Activated CD8-positive, alpha-beta memory T cell treated with anti-CD3 and anti-CD28 coated beads, Interleukin-2, amount 10 ng/mL, durations not matched to agents 7 days and 5 days (primary cell): ENCODE measurements at regions not wholly inside any gene's neighbourhood (a gene's known extent, or its start where the extent isn't known, plus 50 kb on each side); places are given as distances from the start of the nearest gene placed in this dataset.

ENCODE experiments used
- ATAC-seq: fragments of 150-1000 bp; cut with Tn5 transposase; one replicate; pipeline ENCODE4 v1.10.0; 2021; ENCODE audit warnings: moderate library complexity
- CTCF ChIA-PET: fragments of 350-600 bp; sonication (Branson Sonifier 250); formaldehyde crosslinking; loops from one replicate; lab custom pipeline; 2021; ENCODE audit warnings: antibody characterized with exemption; lab: Charles Lee
- DNase-seq: peaks from one replicate; pipeline ENCODE4 v3.0.0-alpha.2; 2020
- H3K27ac Mint-ChIP-seq: one replicate; pipeline ENCODE4 v1.8.0; 2021; ENCODE audit warnings: mild to moderate bottlenecking, mixed read lengths
- H3K27me3 Mint-ChIP-seq: one replicate; pipeline ENCODE4 v1.8.0; 2021; ENCODE audit warnings: mixed read lengths
- H3K36me3 Mint-ChIP-seq: one replicate; pipeline ENCODE4 v1.8.0; 2021; ENCODE audit warnings: mild to moderate bottlenecking, mixed read lengths
- H3K4me1 Mint-ChIP-seq: one replicate; pipeline ENCODE4 v1.8.0; 2021; ENCODE audit warnings: mixed read lengths
- H3K4me3 Mint-ChIP-seq: one replicate; pipeline ENCODE4 v1.8.0; 2021; ENCODE audit warnings: mild to moderate bottlenecking, moderate library complexity, mixed read lengths
- H3K9me3 Mint-ChIP-seq: one replicate; pipeline ENCODE4 v1.8.0; 2022; ENCODE audit warnings: low read depth, mixed read lengths

DNA sequence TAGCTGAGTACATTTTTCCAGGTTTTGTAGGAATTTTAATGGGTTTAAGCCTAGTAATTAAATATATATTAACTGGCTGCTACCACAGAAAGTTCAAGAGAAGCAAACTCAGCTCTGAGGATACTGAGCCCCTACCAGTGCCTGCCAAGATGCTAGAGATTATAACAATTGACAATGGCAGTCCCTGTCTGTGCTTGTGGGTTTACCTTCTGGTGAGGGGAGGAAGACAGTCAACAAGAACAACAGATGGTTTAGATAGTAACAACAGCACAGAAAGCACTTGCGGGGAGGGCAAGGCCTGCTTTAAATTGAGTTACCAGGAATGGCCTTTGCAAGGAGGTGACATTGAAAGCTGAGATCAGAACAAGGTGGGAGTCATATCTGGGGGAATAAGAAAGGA is 56.6 kb upstream of the ARHGEF3 start:
- ATAC-seq, result no peak
- CTCF ChIA-PET, result interaction anchor here (0.7 kb wide), 2 partner anchors 27 to 1478 kb away, joined by 3 to 5 read pairs; no protein-coding TSS in a partner anchor
- H3K4me3 Mint-ChIP-seq, result no peak overlapping the region

DNA sequence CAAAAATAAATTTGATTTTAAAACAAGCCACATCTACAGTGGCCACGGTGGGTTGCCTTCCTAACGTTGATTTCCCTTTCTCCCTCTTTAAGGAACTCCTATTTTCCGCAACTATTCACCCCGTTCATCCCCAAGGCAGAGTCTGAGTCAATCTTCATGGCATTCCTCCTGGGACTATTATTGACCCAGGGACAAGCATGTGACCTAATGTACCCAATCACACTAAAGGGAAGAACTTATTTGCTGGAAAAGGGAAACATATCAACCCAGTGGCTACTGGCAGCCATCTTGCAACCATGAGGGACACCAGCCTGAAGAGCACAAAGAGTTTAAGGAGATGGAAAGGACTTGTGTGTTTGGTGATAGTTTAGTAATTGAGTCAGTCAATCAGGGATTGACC is 55.4 kb upstream of the ARHGEF3 start:
- Mint-ChIP-seq H3K4me1 (peaks cover 45% of the 10 kb centered on the region), H3K36me3 (peaks cover 10% of the 10 kb centered on the region), H3K4me3 (no peak overlapping the region), H3K9me3 (no peaks in the 10 kb centered on the region), H3K27ac (no peak overlapping the region), H3K27me3 (no peaks in the 10 kb centered on the region)
- DNase-seq, result no peak
- CTCF ChIA-PET, result interaction anchor here (0.8 to 2.3 kb wide), 6 partner anchors 22 to 187 kb away, joined by 3 to 9 read pairs (median 4); no protein-coding TSS in a partner anchor
- no peak for ATAC-seq

More for the DNA sequence above, 56.6 kb upstream of the ARHGEF3 start:
- Mint-ChIP-seq H3K36me3 (peaks cover 8% of the 10 kb centered on the region), H3K9me3 (no peaks in the 10 kb centered on the region), H3K27ac (no peak overlapping the region), H3K4me1 (peaks cover 55% of the 10 kb centered on the region), H3K27me3 (no peaks in the 10 kb centered on the region)
- no peak for DNase-seq

DNA sequence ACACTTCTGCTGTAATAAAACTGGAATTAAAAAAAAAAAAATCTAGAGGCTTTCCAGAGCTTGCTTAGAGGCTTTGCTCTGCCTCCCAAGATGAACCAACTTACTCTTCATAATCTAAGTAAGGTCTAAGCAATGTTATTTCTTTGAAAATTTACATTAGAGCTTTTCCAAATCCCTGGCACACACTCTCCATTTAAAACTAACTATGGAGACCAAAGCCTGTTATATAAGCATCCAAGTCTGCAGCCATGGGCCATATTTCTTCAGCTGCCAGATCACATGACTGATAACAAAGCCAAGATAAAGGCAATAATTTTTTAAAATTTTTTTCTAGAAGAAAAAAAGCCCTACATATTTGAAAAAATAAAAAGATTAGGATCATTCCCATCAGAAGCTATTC is 55.0 kb upstream of the ARHGEF3 start:
- no peak overlapping the region for H3K4me3 Mint-ChIP-seq
- H3K27me3 Mint-ChIP-seq, result no peaks in the 10 kb centered on the region
- CTCF ChIA-PET, result interaction anchor here (0.8 to 2.3 kb wide), 7 partner anchors 22 to 187 kb away, joined by 3 to 9 read pairs (median 3); no protein-coding TSS in a partner anchor
- ATAC-seq, result no peak
- H3K9me3 Mint-ChIP-seq, result no peaks in the 10 kb centered on the region
- no peak for DNase-seq
- peaks cover 14% of the 10 kb centered on the region for H3K36me3 Mint-ChIP-seq
- H3K4me1 Mint-ChIP-seq, result peaks cover 42% of the 10 kb centered on the region
- no peak overlapping the region for H3K27ac Mint-ChIP-seq

DNA sequence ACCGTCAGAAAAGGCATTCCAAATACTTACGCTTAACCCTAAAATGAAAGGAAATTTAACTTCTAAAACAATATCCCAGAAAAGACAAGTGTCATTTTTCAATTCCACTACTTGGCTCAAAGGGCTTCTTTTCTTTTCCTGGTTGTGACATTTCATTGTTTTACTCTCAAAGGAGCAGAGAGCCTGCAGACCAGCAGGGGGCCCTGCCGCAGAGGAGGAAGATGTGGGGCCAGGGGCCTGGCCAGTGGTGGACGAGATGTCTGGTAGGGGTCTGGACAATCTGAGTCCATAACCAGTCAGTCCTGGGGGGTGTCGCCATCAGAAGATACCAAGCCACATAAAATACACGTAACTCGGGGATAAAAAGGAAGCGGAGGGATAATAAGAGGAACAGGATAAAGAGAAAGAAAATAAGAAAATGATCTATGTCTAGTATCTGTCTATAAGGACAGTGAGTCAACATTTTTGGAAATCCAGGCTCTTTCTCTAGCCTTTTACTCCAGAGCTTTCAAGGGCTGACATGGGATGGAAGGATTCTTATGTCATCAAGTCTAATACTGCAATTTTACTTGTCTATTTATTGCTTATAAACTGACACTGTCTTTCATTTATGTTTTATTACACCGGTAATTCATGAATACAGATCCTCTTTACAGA is 54.2 kb upstream of the ARHGEF3 start:
- Mint-ChIP-seq H3K36me3 (peaks cover 16% of the 10 kb centered on the region), H3K27ac (no peak overlapping the region), H3K4me1 (peaks cover 35% of the 10 kb centered on the region), H3K27me3 (no peaks in the 10 kb centered on the region), H3K9me3 (no peaks in the 10 kb centered on the region), H3K4me3 (no peak overlapping the region)
- ATAC-seq, result no peak
- DNase-seq, result no peak
- CTCF ChIA-PET, result interaction anchor here (0.8 to 2.3 kb wide), 5 partner anchors 23 to 133 kb away, joined by 3 to 9 read pairs (median 3); no protein-coding TSS in a partner anchor

DNA sequence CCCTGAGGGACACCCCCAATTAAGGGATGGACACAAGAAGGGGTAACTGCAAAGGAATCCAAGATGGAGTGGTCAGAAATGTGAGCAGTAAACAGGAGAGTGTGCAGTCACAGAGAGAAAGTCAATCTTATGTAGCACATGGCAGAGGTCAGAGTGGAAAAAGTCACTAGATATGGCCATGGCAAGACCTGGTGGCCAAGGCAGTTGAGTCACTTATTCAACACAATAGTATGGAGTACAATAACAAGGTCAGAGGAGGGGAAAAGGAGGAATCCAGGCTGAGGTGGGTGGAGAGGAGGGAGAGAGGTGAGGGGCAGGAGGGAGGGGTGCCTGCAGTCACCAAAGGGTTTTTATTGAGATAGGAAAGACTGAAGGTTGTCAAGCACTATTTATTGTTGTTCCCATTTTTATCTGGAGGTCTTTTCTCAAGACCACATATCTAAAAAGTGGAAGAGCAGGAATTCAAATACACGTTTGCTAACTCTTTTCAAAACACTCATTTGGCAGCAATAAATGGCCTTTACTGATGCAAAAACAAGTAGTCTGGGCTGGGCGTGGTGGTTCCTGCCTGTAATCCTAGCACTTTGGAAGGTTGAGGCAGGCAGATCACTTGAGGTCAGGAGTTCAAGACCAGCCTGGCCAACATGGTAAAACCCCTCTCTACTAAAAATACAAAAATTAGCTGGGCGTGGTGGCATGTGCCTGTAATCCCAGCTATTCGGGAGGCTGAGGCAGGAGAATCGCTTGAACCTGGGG is 53.3 kb upstream of the ARHGEF3 start:
- CTCF ChIA-PET, result interaction anchor here (2.3 kb wide), 1 partner anchor 133 kb away, joined by 9 read pairs; no protein-coding TSS in a partner anchor
- no peak overlapping the region for H3K27ac Mint-ChIP-seq
- DNase-seq, result no peak
- H3K4me1 Mint-ChIP-seq, result peaks cover 26% of the 10 kb centered on the region
- no peak overlapping the region for H3K4me3 Mint-ChIP-seq
- ATAC-seq, result no peak
- H3K36me3 Mint-ChIP-seq, result peaks cover 16% of the 10 kb centered on the region
- no peaks in the 10 kb centered on the region for H3K27me3 Mint-ChIP-seq
- H3K9me3 Mint-ChIP-seq, result no peaks in the 10 kb centered on the region

DNA sequence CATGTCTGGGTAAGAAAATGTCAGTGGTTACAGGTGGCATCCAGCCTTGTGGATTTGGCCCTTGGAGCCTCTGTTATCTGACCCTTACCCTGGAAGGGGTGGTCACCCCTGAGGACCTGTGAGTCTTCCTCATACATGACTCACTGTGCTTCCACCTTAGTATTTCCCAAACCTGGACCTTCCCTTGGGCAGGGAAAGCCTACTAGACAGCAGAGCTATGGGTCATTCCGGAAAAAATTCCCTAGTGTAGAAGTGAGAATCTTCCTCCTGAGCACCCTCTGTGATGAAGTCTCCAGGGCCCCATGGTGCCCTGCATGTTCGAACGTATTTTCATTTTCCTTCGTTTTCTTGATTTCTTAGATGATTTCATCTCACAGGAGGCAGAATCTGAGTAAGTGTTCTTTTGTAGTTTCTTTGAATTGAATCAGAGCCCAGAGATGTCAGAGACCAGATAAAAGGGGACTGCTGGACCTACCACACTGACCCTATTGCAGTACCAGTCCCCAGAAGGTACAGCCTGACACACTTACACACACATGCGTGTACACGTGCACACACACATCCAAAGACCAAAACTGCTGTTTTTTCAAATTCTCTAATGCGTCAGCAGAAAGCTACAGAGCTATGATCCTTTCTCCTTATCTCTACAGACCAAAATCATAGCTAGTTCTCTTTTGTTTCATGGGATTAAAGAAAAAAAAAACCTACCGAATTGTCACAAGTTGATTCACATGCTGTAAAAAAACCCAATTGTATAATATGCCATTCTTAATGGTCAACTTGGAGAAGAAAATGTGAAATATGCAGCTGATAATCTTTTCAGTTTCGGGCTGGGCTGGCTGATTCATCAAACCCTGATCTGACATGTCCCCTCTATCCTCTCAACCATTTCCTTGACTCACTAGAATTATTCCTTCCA is 50.5 kb upstream of the ARHGEF3 start:
- no peak for DNase-seq
- Mint-ChIP-seq H3K36me3 (peaks cover 19% of the 10 kb centered on the region), H3K27ac (no peak overlapping the region), H3K9me3 (no peaks in the 10 kb centered on the region), H3K4me1 (peaks cover 18% of the 10 kb centered on the region), H3K27me3 (no peaks in the 10 kb centered on the region), H3K4me3 (no peak overlapping the region)
- no peak for ATAC-seq
- CTCF ChIA-PET, result no interaction called here
